B cell (primary cell): ENCODE measurements at regions not wholly inside any gene's neighbourhood (a gene's known extent, or its start where the extent isn't known, plus 50 kb on each side); places are given as distances from the start of the nearest gene placed in this dataset.

ENCODE experiments used
- ATAC-seq: fragments of 200-7000 bp; cut with Tn5 transposase; one replicate; pipeline ENCODE4 v1.10.0; 2021; ENCODE audit warnings: low read depth, mild to moderate bottlenecking, moderate number of reproducible peaks, moderate library complexity
- CTCF ChIA-PET: fragments of 350-600 bp; sonication (Branson Sonifier 250); formaldehyde crosslinking; loops from one replicate; lab custom pipeline; 2021; ENCODE audit warnings: antibody characterized with exemption, inconsistent platforms; lab: Charles Lee
- POLR2A ChIA-PET: fragments of 350-600 bp; sonication (Branson Sonifier 250); formaldehyde crosslinking; loops from one replicate; lab custom pipeline; 2021; ENCODE audit warnings: antibody characterized with exemption; lab: Charles Lee
- DNase-seq: peaks from one replicate; pipeline ENCODE4 v3.0.0; 2013
- H2AFZ ChIP-seq: 2 replicates; pipeline ENCODE4 v1.6.1; 2012; ENCODE audit warnings: mild to moderate bottlenecking, low read depth, low read length; ENCODE audit not compliant: insufficient read depth, poor library complexity, severe bottlenecking
- H3K27ac ChIP-seq, 2 donors: 1 replicate in 1 of 2; 2 replicates in 1 of 2; pipeline ENCODE4 v1.5.1; 2012 to 2013; ENCODE audit warnings: low read length in 2 of 2, mild to moderate bottlenecking in 2 of 2, moderate library complexity in 1 of 2
- H3K27me3 ChIP-seq, 4 experiments: fragments of 200-600 bp in 1 of 4; sonication (generic) in 1 of 4; replicated peaks in 1 of 4; 1 replicate in 2 of 4; 2 replicates in 2 of 4; pipeline versions ENCODE4 v1.6.1 to v1.7.0; 2013 to 2016; ENCODE audit warnings: low read length in 3 of 4, mild to moderate bottlenecking in 2 of 4, mixed read lengths in 1 of 4, moderate library complexity in 1 of 4; ENCODE audit not compliant: insufficient read depth in 4 of 4, control insufficient read depth in 3 of 4; ENCODE audit errors: control extremely low read depth in 1 of 4
- H3K36me3 ChIP-seq, 2 experiments: replicated peaks in 1 of 2; 1 replicate in 1 of 2; 2 replicates in 1 of 2; pipeline versions ENCODE4 v1.6.1 to v1.7.1; 2013; ENCODE audit warnings: low read length in 1 of 2; ENCODE audit not compliant: insufficient read depth in 2 of 2, control insufficient read depth in 1 of 2; ENCODE audit errors: control extremely low read depth in 1 of 2, extremely low read depth in 1 of 2
- H3K4me1 ChIP-seq, 2 donors: fragments of 200-600 bp in 1 of 2; sonication (generic) in 1 of 2; 1 replicate in 1 of 2; 2 replicates in 1 of 2; pipeline versions ENCODE4 v1.5.1 to v1.6.1; 2013 to 2017; ENCODE audit warnings: low read length in 2 of 2; ENCODE audit not compliant: control insufficient read depth in 2 of 2, insufficient read depth in 2 of 2
- H3K4me2 ChIP-seq: replicated peaks from 2 replicates; pipeline ENCODE3; 2012; ENCODE audit warnings: mild to moderate bottlenecking, low read depth, low read length; ENCODE audit not compliant: poor library complexity, severe bottlenecking
- H3K4me3 ChIP-seq, 5 experiments: fragments of 200-600 bp in 1 of 5; sonication (generic) in 1 of 5; 1 replicate in 3 of 5; 2 replicates in 2 of 5; pipeline versions ENCODE4 v1.5.1 to v1.7.0; 2011 to 2016; ENCODE audit warnings: low read length in 4 of 5, mild to moderate bottlenecking in 4 of 5, low read depth in 2 of 5, control low read depth in 1 of 5, moderate library complexity in 1 of 5; ENCODE audit not compliant: insufficient read depth in 1 of 5; ENCODE audit errors: control extremely low read depth in 1 of 5, extremely low read depth in 1 of 5
- H3K79me2 ChIP-seq: fragments of 200-600 bp; sonication (generic); one replicate; pipeline ENCODE4 v1.6.0; 2016; ENCODE audit warnings: low read length; ENCODE audit not compliant: control insufficient read depth, insufficient read depth
- H3K9ac ChIP-seq: fragments of 200-600 bp; sonication (generic); 2 replicates; pipeline ENCODE4 v1.6.1; 2017; ENCODE audit warnings: mild to moderate bottlenecking, low read length, moderate library complexity
- H3K9me3 ChIP-seq, 3 donors: one replicate each; pipeline versions ENCODE4 v1.6.1 to v1.7.1; 2013; ENCODE audit warnings: low read length in 2 of 3; ENCODE audit not compliant: control insufficient read depth in 2 of 3, insufficient read depth in 1 of 3; ENCODE audit errors: control extremely low read depth in 1 of 3
- H4K20me1 ChIP-seq: 2 replicates; pipeline ENCODE4 v1.6.0; 2012; ENCODE audit warnings: mild to moderate bottlenecking, low read length; ENCODE audit not compliant: insufficient read depth, control insufficient read depth, poor library complexity, severe bottlenecking
- H3K27ac Mint-ChIP-seq: one replicate; pipeline ENCODE4 v1.8.0; 2021; ENCODE audit warnings: mixed read lengths
- H3K27me3 Mint-ChIP-seq: one replicate; pipeline ENCODE4 v1.8.0; 2021; ENCODE audit warnings: mixed read lengths
- H3K4me1 Mint-ChIP-seq: one replicate; pipeline ENCODE4 v1.8.0; 2021; ENCODE audit warnings: mixed read lengths
- H3K4me3 Mint-ChIP-seq: one replicate; pipeline ENCODE4 v1.8.0; 2021; ENCODE audit warnings: mixed read lengths
- H3K9me3 Mint-ChIP-seq: one replicate; pipeline ENCODE4 v1.8.0; 2022; ENCODE audit warnings: mixed read lengths; ENCODE audit not compliant: insufficient read depth
- CTCF ChIP-seq: fragments of 200-600 bp; IDR thresholded peaks from one replicate; pipeline ENCODE4 v1.8.0; 2022; ENCODE audit warnings: antibody characterized with exemption, mild to moderate bottlenecking
- EZH2 ChIP-seq: IDR thresholded peaks from 2 replicates; pipeline ENCODE4 v1.6.1; 2012; ENCODE audit warnings: borderline replicate concordance, low read depth, mild to moderate bottlenecking, moderate library complexity, low read length; ENCODE audit not compliant: insufficient read depth, poor library complexity, severe bottlenecking
- WGBS: methylation state at CpG from one replicate; pipeline ENCODE4 v1.1.5; 2013; ENCODE audit warnings: missing lambda C conversion rate; ENCODE audit not compliant: insufficient coverage; 5-methylcytosine and 5-hydroxymethylcytosine counted together
- intact Hi-C: fragments of 100-400 bp; cut with micrococcal nuclease; formaldehyde crosslinking; loops from one replicate; pipeline ENCODE4 v1.10.0; 2022

GRCh38 chr11:69378303-69379141 lies 84.6 kb downstream of the MYEOV start:
- H3K36me3 ChIP-seq = no peaks in the 10 kb centered on the region
- H3K4me1 ChIP-seq = no peaks in the 10 kb centered on the region
- ChIA-PET POLR2A (no interaction called here), CTCF (no interaction called here)
- no peak overlapping the region for H3K9ac ChIP-seq
- no peak overlapping the region for H3K27ac ChIP-seq
- H3K4me3 Mint-ChIP-seq = no peak overlapping the region
- no peaks in the 10 kb centered on the region for H4K20me1 ChIP-seq
- H3K4me1 Mint-ChIP-seq = no peaks in the 10 kb centered on the region
- H3K27ac Mint-ChIP-seq = no peak overlapping the region
- H3K27me3 Mint-ChIP-seq = no peaks in the 10 kb centered on the region
- intact Hi-C loops = no loop called here
- H3K4me3 ChIP-seq = no peak overlapping the region
- no peaks in the 10 kb centered on the region for H3K9me3 Mint-ChIP-seq
- no peak for ATAC-seq
- no peak overlapping the region for H2AFZ ChIP-seq
- 93% methylated on average over 28 of the region's 29 CpGs for WGBS
- peaks cover 0 to 2% (median 0%) of the 10 kb centered on the region in 3 donors for H3K9me3 ChIP-seq
- DNase-seq = no peak
- no peaks in the 10 kb centered on the region for H3K79me2 ChIP-seq
- TF ChIP-seq CTCF = no peak
- TF ChIP-seq EZH2 = no peak
- H3K4me2 ChIP-seq = no peak overlapping the region
- H3K27me3 ChIP-seq = no peaks in the 10 kb centered on the region

- Histone ChIP-seq H3K79me2 (no peaks in the 10 kb centered on the region), H3K9me3 (peaks cover 0 to 2% (median 0%) of the 10 kb centered on the region in 3 donors), H3K27me3 (no peaks in the 10 kb centered on the region), H3K36me3 (no peaks in the 10 kb centered on the region), H4K20me1 (no peaks in the 10 kb centered on the region), H3K4me3 (no peak overlapping the region), H3K4me1 (no peaks in the 10 kb centered on the region), H3K9ac (no peak overlapping the region), H2AFZ (no peak overlapping the region), H3K27ac (no peak overlapping the region), H3K4me2 (no peak overlapping the region)
- ChIA-PET CTCF (no interaction called here), POLR2A (no interaction called here)
- TF ChIP-seq EZH2 (no peak), CTCF (no peak)
- no peak for ATAC-seq
- Mint-ChIP-seq H3K27ac (no peak overlapping the region), H3K4me1 (no peaks in the 10 kb centered on the region), H3K27me3 (no peaks in the 10 kb centered on the region), H3K9me3 (no peaks in the 10 kb centered on the region), H3K4me3 (no peak overlapping the region)
- no peak for DNase-seq
- WGBS = 90% methylated on average over 20 of the region's 20 CpGs
- intact Hi-C loops = no loop called here
These were observed 86.5 kb downstream of the MYEOV start for GRCh38 chr11:69380451-69380901.
